H1 (cell line): ENCODE measurements at regions not wholly inside any gene's neighbourhood (a gene's known extent, or its start where the extent isn't known, plus 50 kb on each side); places are given as distances from the start of the nearest gene placed in this dataset.

Experiments
- EZH2 ChIP-seq: fragments of 200-600 bp; sonication (generic); IDR thresholded peaks from 2 replicates; pipeline ENCODE4 v1.7.1; 2012; ENCODE audit warnings: low read depth, mild to moderate bottlenecking, moderate library complexity, low read length, inconsistent platforms; ENCODE audit not compliant: severe bottlenecking
- JUN ChIP-seq: IDR thresholded peaks from 2 replicates; pipeline ENCODE4 v1.6.1; 2011; ENCODE audit warnings: low read depth, mild to moderate bottlenecking, improper control_type of control experiment, low read length
- JUND ChIP-seq: IDR thresholded peaks from 2 replicates; pipeline ENCODE4 v1.6.1; 2011; ENCODE audit warnings: mild to moderate bottlenecking, improper control_type of control experiment, low read length
- POLR2A ChIP-seq, 2 experiments: IDR thresholded peaks; 1 replicate in 1 of 2; 2 replicates in 1 of 2; pipeline ENCODE4 v1.6.1; 2011; ENCODE audit warnings: low read depth in 2 of 2, low read length in 2 of 2, mild to moderate bottlenecking in 2 of 2; ENCODE audit errors: control extremely low read depth in 1 of 2
- TF ChIP-seq, protein P1 (sequence below), 3 experiments: IDR thresholded peaks; 1 replicate in 2 of 3; 2 replicates in 1 of 3; pipeline versions ENCODE4 v1.5.1 to v1.6.1; 2011; ENCODE audit warnings: low read length in 3 of 3, mild to moderate bottlenecking in 3 of 3, inconsistent platforms in 2 of 3, low read depth in 1 of 3, moderate library complexity in 1 of 3; ENCODE audit not compliant: insufficient read depth in 1 of 3; ENCODE audit errors: control extremely low read depth in 1 of 3

DNA sequence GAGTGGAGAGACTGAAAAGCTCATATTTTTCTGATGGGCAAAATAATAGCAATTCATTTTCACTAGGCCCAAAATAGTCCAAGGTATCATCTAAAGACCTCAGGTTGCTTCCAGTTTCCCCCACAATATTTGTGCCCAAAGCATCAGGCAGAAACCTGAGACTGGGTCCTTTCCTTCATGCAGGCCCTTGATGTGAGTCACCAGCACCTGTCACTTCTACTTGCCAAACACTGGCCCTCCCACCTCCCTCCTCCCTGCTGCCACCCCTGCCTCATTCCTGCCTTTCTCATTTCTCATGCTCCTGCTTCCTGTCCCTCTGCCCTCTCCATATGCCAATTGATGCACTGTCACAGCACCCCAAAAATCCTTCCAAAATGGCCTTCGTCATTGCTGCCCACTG is 230.4 kb upstream of the CST7 start:
- TF ChIP-seq JUND (no peak), JUN (no peak), EZH2 (no peak), POLR2A (IDR thresholded peaks at IDR 0.05; ENCODE audit: control extremely low read depth in 1 of 2, low read depth in 2 of 2, low read length in 2 of 2) (no peak)
- TF ChIP-seq, protein P1, sequence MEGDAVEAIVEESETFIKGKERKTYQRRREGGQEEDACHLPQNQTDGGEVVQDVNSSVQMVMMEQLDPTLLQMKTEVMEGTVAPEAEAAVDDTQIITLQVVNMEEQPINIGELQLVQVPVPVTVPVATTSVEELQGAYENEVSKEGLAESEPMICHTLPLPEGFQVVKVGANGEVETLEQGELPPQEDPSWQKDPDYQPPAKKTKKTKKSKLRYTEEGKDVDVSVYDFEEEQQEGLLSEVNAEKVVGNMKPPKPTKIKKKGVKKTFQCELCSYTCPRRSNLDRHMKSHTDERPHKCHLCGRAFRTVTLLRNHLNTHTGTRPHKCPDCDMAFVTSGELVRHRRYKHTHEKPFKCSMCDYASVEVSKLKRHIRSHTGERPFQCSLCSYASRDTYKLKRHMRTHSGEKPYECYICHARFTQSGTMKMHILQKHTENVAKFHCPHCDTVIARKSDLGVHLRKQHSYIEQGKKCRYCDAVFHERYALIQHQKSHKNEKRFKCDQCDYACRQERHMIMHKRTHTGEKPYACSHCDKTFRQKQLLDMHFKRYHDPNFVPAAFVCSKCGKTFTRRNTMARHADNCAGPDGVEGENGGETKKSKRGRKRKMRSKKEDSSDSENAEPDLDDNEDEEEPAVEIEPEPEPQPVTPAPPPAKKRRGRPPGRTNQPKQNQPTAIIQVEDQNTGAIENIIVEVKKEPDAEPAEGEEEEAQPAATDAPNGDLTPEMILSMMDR (IDR thresholded peaks at IDR 0.05; ENCODE audit: control extremely low read depth in 1 of 3, insufficient read depth in 1 of 3, low read depth in 1 of 3, low read length in 3 of 3) = no peak
